K562 (cell line): ENCODE measurements at regions not wholly inside any gene's neighbourhood (a gene's known extent, or its start where the extent isn't known, plus 50 kb on each side); places are given as distances from the start of the nearest gene placed in this dataset.

Experiments used
- ARID3B ChIP-seq: fragments of 250-450 bp; sonication (Bioruptor Pico); IDR thresholded peaks from 2 replicates; pipeline ENCODE4 v1.4.0; 2020; ENCODE audit warnings: borderline replicate concordance
- ATF6 ChIP-seq: sonication (generic); formaldehyde crosslinking; IDR thresholded peaks from 2 replicates; pipeline ENCODE4 v1.4.0; 2020; ENCODE audit warnings: mild to moderate bottlenecking, missing genetic modification reagents
- E2F4 ChIP-seq: sonication (generic); formaldehyde crosslinking; IDR thresholded peaks from 2 replicates; pipeline ENCODE4 v1.8.0; 2022; ENCODE audit warnings: mild to moderate bottlenecking, low read depth, missing genetic modification reagents
- EP300 ChIP-seq: IDR thresholded peaks from 2 replicates; pipeline ENCODE4 v1.6.1; 2012; ENCODE audit warnings: low read length, improper control_type of control experiment
- MEIS2 ChIP-seq: fragments of 450-650 bp; IDR thresholded peaks from 2 replicates; pipeline ENCODE4 v1.6.1; 2014; ENCODE audit warnings: mild to moderate bottlenecking; ENCODE audit not compliant: partially characterized antibody
- NEUROD1 ChIP-seq: fragments of 150-350 bp; IDR thresholded peaks from 2 replicates; pipeline ENCODE4 v1.6.1; 2014; ENCODE audit warnings: borderline replicate concordance, low read length, low read depth; ENCODE audit not compliant: partially characterized antibody
- PCBP2 ChIP-seq: fragments of 200-400 bp; formaldehyde crosslinking; IDR thresholded peaks from 2 replicates; pipeline ENCODE4 v1.6.1; 2018; ENCODE audit warnings: low read length, low read depth, mild to moderate bottlenecking, moderate library complexity; ENCODE audit not compliant: poor library complexity, severe bottlenecking
- REST ChIP-seq, 2 experiments: fragments of 450-650 bp; formaldehyde crosslinking in 1 of 2; IDR thresholded peaks; 2 replicates each; pipeline versions ENCODE4 v1.4.0 to v1.6.1; 2014 to 2020; ENCODE audit warnings: mild to moderate bottlenecking in 2 of 2, borderline replicate concordance in 1 of 2, low read depth in 1 of 2
- ZNF41 ChIP-seq: fragments of 250-450 bp; sonication (Bioruptor Pico); conservative IDR thresholded peaks from 2 replicates; pipeline ENCODE4 v1.4.0; 2020; ENCODE audit warnings: mild to moderate bottlenecking

- TF ChIP-seq REST (IDR thresholded peaks at IDR 0.05; ENCODE audit: borderline replicate concordance): peak; percentile 33; the same call in 1 of the 2 replicates
- no peak for TF ChIP-seq REST (CRISPR knock-in tag; IDR thresholded peaks at IDR 0.05; ENCODE audit: low read depth)
- TF ChIP-seq E2F4 (CRISPR knock-in tag): no peak
- TF ChIP-seq ATF6 (CRISPR knock-in tag): no peak
- 0 out of 2 replicates have a peak, but pooled peaks have one; percentile 10 for TF ChIP-seq EP300
- TF ChIP-seq MEIS2: no peak
- no peak for TF ChIP-seq ARID3B (CRISPR knock-in tag)
- no peak for TF ChIP-seq NEUROD1
- no peak for TF ChIP-seq ZNF41
- no peak for TF ChIP-seq PCBP2
Measured at GRCh38 chr7:106779877-106780276, 85.2 kb upstream of the PIK3CG start (continued).
